Liver (tissue), 3 donors: ENCODE measurements at regions not wholly inside any gene's neighbourhood (a gene's known extent, or its start where the extent isn't known, plus 50 kb on each side); places are given as distances from the start of the nearest gene placed in this dataset.

Source experiments
- ATF3 ChIP-seq: IDR thresholded peaks from 2 replicates; pipeline ENCODE4 v1.6.1; 2016; ENCODE audit warnings: antibody characterized with exemption
- CTCF ChIP-seq: fragments of 150-350 bp; IDR thresholded peaks from 2 replicates; pipeline ENCODE4 v1.5.1; 2017; ENCODE audit warnings: improper control_type of control experiment, low read depth, low read length; ENCODE audit not compliant: missing input control
- EGR1 ChIP-seq, 2 donors: IDR thresholded peaks; 2 replicates each; pipeline ENCODE4 v1.6.1; 2016 to 2018; ENCODE audit warnings: antibody characterized with exemption in 2 of 2, low read depth in 2 of 2
- FOXA1 ChIP-seq: IDR thresholded peaks from 2 replicates; pipeline ENCODE4 v1.6.1; 2016; ENCODE audit warnings: antibody characterized with exemption
- GABPA ChIP-seq, 2 donors: IDR thresholded peaks in 1 of 2; conservative IDR thresholded peaks in 1 of 2; 2 replicates each; pipeline ENCODE4 v1.6.1; 2016; ENCODE audit warnings: antibody characterized with exemption in 2 of 2, mild to moderate bottlenecking in 1 of 2, moderate library complexity in 1 of 2
- HNF4G ChIP-seq: IDR thresholded peaks from 2 replicates; pipeline ENCODE4 v1.6.1; 2016; ENCODE audit warnings: antibody characterized with exemption
- JUND ChIP-seq, 2 donors: IDR thresholded peaks; 2 replicates each; pipeline ENCODE4 v1.6.1; 2016; ENCODE audit warnings: antibody characterized with exemption in 2 of 2
- MAX ChIP-seq: IDR thresholded peaks from 2 replicates; pipeline ENCODE4 v1.6.1; 2016; ENCODE audit warnings: antibody characterized with exemption
- REST ChIP-seq: IDR thresholded peaks from 2 replicates; pipeline ENCODE4 v1.6.1; 2016; ENCODE audit warnings: antibody characterized with exemption, mild to moderate bottlenecking
- SP1 ChIP-seq: IDR thresholded peaks from 2 replicates; pipeline ENCODE4 v1.6.1; 2018; ENCODE audit warnings: antibody characterized with exemption, mild to moderate bottlenecking
- TAF1 ChIP-seq: conservative IDR thresholded peaks from 2 replicates; pipeline ENCODE4 v1.6.1; 2016; ENCODE audit warnings: antibody characterized with exemption, mild to moderate bottlenecking
- YY1 ChIP-seq: IDR thresholded peaks from 2 replicates; pipeline ENCODE4 v1.6.1; 2016; ENCODE audit warnings: antibody characterized with exemption, mild to moderate bottlenecking
- ZBTB33 ChIP-seq: IDR thresholded peaks from 2 replicates; pipeline ENCODE4 v1.6.1; 2016; ENCODE audit warnings: antibody characterized with exemption
- donor health status: healthy.
- donor health status: healthy.

GRCh38 chr1:87179851-87180519 lies 148.7 kb upstream of the LMO4 start:
- TF ChIP-seq CTCF (no peak), ZBTB33 (no peak), YY1 (no peak), SP1 (no peak), MAX (no peak), HNF4G (no peak), REST (no peak), EGR1 (IDR thresholded peaks at IDR 0.05; ENCODE audit: low read depth in 2 of 2) (no peak), ATF3 (no peak), GABPA (IDR thresholded peaks at IDR 0.05 in 1 of 2, conservative IDR thresholded peaks at IDR 0.05 in 1 of 2) (no peak), JUND (IDR thresholded peaks at IDR 0.05) (no peak), FOXA1 (no peak), TAF1 (no peak)
